Eye (tissue), 1 donor: ENCODE measurements at regions not wholly inside any gene's neighbourhood (a gene's known extent, or its start where the extent isn't known, plus 50 kb on each side); places are given as distances from the start of the nearest gene placed in this dataset.

Experiments
- DNase-seq: peaks from one replicate; pipeline ENCODE4 v3.0.0-alpha.2; 2015

- DNase-seq = no peak
These were observed 628.2 kb downstream of the NTRK3 start for GRCh38 chr15:87628311-87628710.

- no peak for DNase-seq
These were observed 629.7 kb downstream of the NTRK3 start for GRCh38 chr15:87626860-87627259.

GRCh38 chr15:87623832-87624231 is 632.7 kb downstream of the NTRK3 start:
- no peak for DNase-seq

GRCh38 chr15:87620393-87620792 is 636.1 kb downstream of the NTRK3 start:
- DNase-seq = no peak

GRCh38 chr15:87619161-87619960 is 637.2 kb downstream of the NTRK3 start:
- DNase-seq = no peak

GRCh38 chr15:87618203-87618725 is 638.3 kb downstream of the NTRK3 start:
- DNase-seq = no peak

GRCh38 chr15:87614704-87615103 is 641.8 kb downstream of the NTRK3 start:
- DNase-seq = no peak

GRCh38 chr15:87610366-87610765 is 646.2 kb downstream of the NTRK3 start:
- no peak for DNase-seq

GRCh38 chr15:87609894-87610293 is 646.6 kb downstream of the NTRK3 start:
- no peak for DNase-seq

GRCh38 chr15:87609474-87609873 is 647.1 kb downstream of the NTRK3 start:
- DNase-seq = peak; percentile 24

GRCh38 chr15:87608238-87609028 is 648.1 kb downstream of the NTRK3 start:
- no peak for DNase-seq

- no peak for DNase-seq
These were observed 649.6 kb downstream of the NTRK3 start for GRCh38 chr15:87606971-87607370.

- DNase-seq = peak; percentile 45
These were observed 651.6 kb downstream of the NTRK3 start for GRCh38 chr15:87604857-87605446.

- DNase-seq = no peak
These were observed 654.2 kb downstream of the NTRK3 start for GRCh38 chr15:87602371-87602770.

- no peak for DNase-seq
These were observed 656.9 kb downstream of the NTRK3 start for GRCh38 chr15:87599616-87600015.

GRCh38 chr15:87597346-87598052 is 659.0 kb downstream of the NTRK3 start:
- no peak for DNase-seq

GRCh38 chr15:87591582-87591981 is 665.0 kb downstream of the NTRK3 start:
- no peak for DNase-seq

- DNase-seq = no peak
These were observed 665.5 kb downstream of the NTRK3 start for GRCh38 chr15:87591042-87591441.

- no peak for DNase-seq
These were observed 667.4 kb downstream of the NTRK3 start for GRCh38 chr15:87589134-87589533.

GRCh38 chr15:87582169-87582568 is 674.4 kb downstream of the NTRK3 start:
- no peak for DNase-seq

- DNase-seq = no peak
These were observed 677.0 kb downstream of the NTRK3 start for GRCh38 chr15:87579537-87579936.

- DNase-seq = no peak
These were observed 677.8 kb downstream of the NTRK3 start for GRCh38 chr15:87578776-87579175.

- DNase-seq = no peak
These were observed 679.2 kb downstream of the NTRK3 start for GRCh38 chr15:87577336-87577735.
